ENCODE measurements at regions not wholly inside any gene's neighbourhood (a gene's known extent, or its start where the extent isn't known, plus 50 kb on each side); places are given as distances from the start of the nearest gene placed in this dataset.

DNA sequence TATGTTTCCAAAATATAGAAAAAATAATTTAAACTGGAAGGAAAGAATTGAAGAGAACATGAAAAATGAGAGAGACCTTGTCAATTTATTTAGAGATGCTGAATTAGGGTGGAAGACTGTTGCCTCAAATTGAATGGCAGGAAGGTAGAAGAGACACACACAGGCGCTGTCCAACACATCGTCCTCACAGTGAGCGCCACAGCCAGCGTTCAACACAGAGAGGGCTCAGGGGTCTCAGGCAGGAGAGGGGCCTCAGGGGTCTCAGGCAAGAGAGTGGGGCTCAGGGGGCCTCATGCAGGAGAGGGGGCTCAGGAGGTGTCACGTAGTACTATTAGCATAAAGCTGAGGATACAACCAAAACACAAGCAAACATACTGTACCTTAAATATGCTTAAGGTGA lies 65.7 kb downstream of the TMEM18 start:
- no peak for DNase-seq (ENCODE audit: low read depth in 3 of 3, low spot score in 1 of 3)

DNA sequence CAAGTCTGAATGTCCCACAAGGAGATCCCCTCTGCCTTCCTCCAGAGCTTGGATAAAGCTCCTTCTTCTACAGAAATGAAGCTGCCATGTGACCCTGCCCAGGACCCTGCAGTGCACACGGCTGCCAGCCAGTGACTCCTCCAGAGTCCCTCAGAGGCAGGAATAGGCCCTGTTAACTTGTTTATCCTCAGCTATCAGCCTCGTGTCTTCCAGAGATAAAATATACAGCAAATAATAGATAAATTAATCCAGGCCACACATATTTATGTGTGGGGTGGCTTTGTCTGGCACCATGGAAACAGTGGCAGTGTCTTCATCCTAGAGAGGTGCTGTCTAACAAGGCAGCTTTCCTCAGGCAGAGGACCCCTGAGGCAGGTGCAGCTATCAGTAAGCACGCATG lies 66.7 kb downstream of the TMEM18 start:
- DNase-seq (ENCODE audit: low read depth in 3 of 3, low spot score in 1 of 3) = no peak

DNA sequence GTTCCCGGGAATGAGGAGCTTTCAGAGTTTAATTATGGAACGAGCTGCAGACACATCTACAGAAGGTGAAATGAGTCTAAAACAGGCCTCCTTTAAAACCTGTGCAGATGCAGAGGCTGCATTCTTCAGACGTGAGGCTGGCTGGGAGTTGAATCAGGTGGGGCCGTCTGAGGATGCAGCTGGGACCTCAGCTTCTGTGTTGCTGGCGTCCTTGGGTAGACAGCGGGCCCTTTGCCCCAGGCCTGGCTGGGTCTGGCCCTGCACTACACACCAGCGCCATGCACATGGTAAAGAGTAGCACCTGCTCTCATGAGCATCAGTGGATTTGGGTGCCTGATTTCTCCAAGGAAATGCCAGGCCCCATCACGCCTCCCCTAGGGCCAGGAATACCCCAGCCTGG lies 67.3 kb downstream of the TMEM18 start:
- DNase-seq (ENCODE audit: low read depth in 3 of 3, low spot score in 1 of 3) = no peak

GRCh38 chr2:609449-609848 lies 67.8 kb downstream of the TMEM18 start:
- DNase-seq (ENCODE audit: low read depth in 3 of 3, low spot score in 1 of 3) = no peak

DNA sequence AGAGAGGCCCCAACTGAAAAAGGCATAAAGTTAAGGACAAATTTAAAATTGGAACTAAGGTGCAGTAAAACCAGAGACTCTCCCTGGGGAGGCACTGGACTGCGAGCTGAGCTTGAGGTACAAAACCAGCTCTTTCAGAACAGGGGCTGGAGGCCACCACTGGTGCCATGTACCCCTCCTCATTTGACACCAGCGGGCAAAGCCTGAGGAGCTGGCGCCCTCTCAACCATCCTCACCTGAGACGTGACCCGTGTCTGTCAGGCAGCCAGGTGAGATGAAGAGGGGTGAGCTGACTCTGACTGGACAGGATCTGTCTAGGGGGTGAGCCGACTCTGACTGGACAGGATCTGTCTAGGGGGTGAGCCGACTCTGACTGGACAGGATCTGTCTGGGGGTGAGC lies 68.5 kb downstream of the TMEM18 start:
- DNase-seq (ENCODE audit: low read depth in 3 of 3, low spot score in 1 of 3) = no peak

GRCh38 chr2:608297-608696 lies 68.9 kb downstream of the TMEM18 start:
- no peak for DNase-seq (ENCODE audit: low read depth in 3 of 3, low spot score in 1 of 3)

DNA sequence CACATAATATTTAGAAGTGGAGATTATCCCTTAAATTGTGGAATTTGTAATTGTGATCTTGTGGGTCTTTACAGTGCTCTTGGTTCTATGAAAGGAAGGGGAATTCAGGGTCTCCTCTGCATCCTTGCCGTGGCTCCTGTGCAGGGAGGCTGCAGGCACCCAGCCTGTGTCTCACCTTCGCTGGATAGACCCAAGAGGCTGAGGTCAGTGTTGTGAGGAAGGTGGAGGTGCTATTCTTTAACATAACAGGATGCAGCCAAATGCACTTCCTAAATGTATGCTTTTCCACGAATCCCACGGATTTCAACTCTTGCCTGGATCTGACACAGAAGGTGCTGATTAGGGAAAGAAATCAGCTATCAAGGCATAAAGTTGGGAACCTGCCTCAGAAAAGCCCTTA lies 69.5 kb downstream of the TMEM18 start:
- no peak for DNase-seq (ENCODE audit: low read depth in 3 of 3, low spot score in 1 of 3)

- DNase-seq (ENCODE audit: low read depth in 3 of 3, low spot score in 1 of 3) = no peak
These were observed 70.0 kb downstream of the TMEM18 start for GRCh38 chr2:607172-607571.

DNA sequence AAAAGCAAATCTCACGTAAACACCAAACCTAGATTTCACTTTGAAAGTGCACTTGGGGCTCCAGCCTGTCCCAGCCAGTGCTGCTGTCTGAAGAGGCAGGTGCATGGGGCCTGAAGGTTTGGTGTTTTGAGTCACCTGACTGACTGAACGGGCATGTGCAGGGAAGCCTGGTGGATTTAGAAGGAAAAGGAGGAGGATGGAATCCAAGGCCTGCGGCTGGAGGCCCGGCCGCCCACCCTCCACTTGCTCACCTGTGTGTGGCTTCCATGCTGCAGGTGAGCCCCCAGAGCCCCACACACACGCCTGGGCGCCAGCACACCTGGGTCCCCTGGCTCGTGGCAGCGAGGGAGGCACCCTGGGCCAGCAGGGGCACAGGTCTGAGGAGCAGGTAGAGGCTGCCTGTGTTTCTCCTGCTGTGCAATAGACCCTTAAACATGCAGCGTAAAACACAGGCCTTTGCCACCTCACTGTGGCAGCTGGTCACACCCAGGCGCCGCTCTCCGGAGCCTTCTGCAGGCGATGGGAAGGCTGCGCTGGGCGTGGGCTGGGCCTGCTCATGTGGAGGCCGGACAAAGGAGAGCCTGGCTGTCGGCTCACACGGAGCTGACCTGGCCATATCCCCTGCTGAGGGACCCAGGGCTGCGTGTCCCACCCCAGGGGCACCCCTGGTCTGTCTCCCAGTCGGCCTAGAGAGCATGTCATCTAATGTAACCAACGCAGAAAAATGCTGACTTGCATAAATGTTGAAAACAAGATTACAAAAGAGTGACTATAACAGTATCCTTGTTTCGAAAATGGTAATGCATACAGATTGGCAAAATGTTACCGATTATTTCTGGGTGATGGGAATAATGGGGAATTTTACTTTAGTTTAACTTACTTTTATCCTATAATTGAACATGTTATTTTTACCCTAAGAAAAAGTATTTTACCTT lies 71.3 kb downstream of the TMEM18 start:
- DNase-seq (ENCODE audit: low read depth in 3 of 3, low spot score in 1 of 3) = no peak

GRCh38 chr2:604854-605524 lies 72.2 kb downstream of the TMEM18 start:
- DNase-seq (ENCODE audit: low read depth in 3 of 3, low spot score in 1 of 3) = no peak

GRCh38 chr2:604385-604784 lies 72.8 kb downstream of the TMEM18 start:
- no peak for DNase-seq (ENCODE audit: low read depth in 3 of 3, low spot score in 1 of 3)

- no peak for DNase-seq (ENCODE audit: low read depth in 3 of 3, low spot score in 1 of 3)
These were observed 73.3 kb downstream of the TMEM18 start for GRCh38 chr2:603869-604268.

DNA sequence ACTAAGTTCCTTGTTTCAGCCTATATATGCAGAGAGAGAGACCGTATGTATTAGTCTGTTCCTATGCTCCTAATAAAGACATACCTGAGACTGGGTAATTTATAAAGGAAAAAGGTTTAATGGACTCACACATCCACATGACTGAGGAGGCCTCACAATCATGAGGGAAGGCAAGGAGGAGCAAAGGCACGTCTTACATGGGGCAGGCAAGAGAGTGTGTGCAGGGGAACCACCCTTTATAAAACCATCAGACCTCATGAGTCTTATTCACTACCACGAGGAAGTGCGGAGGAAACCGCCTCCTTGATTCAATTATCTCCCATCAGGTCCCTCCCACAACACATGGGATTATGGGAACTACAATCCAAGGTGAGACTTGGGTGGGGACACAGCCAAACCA lies 73.8 kb downstream of the TMEM18 start:
- no peak for DNase-seq (ENCODE audit: low read depth in 3 of 3, low spot score in 1 of 3)

- no peak for DNase-seq (ENCODE audit: low read depth in 3 of 3, low spot score in 1 of 3)
These were observed 74.4 kb downstream of the TMEM18 start for GRCh38 chr2:602571-603359.

GRCh38 chr2:601806-602455 lies 75.3 kb downstream of the TMEM18 start:
- no peak for DNase-seq (ENCODE audit: low read depth in 3 of 3, low spot score in 1 of 3)

DNA sequence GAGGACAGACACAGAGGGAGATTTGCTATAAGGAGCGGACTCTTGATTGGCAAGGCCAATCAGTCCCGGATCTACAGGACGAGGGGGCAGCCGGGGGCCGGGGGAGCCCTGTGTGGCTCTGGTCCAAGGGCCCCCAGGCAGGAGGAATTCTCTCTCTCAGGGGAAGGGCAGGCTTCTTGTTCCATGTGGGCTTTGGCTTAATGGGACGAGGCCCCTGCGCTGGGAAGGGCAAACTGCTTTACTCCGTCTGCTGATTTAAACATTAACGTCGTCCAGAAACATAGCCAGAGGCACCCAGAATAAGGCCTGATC lies 75.9 kb downstream of the TMEM18 start:
- no peak for DNase-seq (ENCODE audit: low read depth in 3 of 3, low spot score in 1 of 3)

- DNase-seq (ENCODE audit: low read depth in 3 of 3, low spot score in 1 of 3) = no peak
These were observed 76.4 kb downstream of the TMEM18 start for GRCh38 chr2:600542-601386.

DNA sequence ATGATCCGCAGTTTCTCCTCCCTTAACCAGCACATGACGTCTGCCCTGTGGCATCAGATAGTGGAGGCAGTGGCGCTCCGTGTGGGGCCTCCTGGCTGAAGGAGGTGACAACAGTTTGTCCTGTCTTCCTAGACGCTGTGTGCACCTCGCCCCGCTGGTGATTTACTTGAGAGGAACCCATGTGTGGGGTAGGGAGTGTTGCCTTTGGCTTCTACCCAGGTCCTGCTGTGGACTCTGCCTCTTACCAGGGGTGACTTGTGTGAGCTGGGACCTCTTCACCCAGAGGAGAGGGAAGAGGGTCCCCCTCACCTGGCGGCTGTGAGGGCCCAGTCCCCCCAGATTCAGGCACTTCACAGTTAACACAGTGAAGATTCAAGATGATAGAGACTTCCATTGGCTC lies 77.6 kb downstream of the TMEM18 start:
- no peak for DNase-seq (ENCODE audit: low read depth in 3 of 3, low spot score in 1 of 3)

- DNase-seq (ENCODE audit: low read depth in 3 of 3, low spot score in 1 of 3) = no peak
These were observed 79.0 kb downstream of the TMEM18 start for GRCh38 chr2:598058-598802.

Data from stimulated activated CD4-positive, alpha-beta T cell treated with anti-CD3 and anti-CD28 coated beads, TNF-alpha, amount 100 ng/mL, for 1 hour (primary cell).